ENCODE measurements at regions not wholly inside any gene's neighbourhood (a gene's known extent, or its start where the extent isn't known, plus 50 kb on each side); places are given as distances from the start of the nearest gene placed in this dataset.

DNA sequence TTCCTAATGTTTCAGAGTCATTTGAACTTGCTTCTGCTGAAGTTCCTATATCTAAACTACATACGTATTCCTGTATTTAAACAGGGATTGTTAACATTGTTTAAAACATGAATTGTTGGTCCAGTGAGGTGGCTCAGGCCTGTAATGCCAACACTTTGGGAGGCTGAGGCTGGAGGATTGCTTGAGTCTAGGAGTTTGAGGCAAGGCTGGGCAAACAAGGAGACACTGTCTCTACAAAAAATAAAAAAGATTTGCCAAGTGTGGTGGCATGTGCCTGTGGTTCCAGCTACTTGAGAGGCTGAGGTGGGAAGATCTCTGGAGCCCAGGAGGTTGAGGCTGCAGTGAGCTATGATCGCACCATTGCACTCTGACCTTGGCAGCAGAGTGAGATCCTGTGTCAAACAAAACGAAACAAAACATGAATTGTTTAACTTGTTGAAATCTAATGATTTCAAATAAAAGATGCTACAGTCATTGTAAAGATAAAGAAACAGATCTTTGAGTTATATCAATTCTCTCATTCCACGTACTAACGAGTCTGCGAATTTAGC lies 809.4 kb downstream of the TYW1 start:
- Histone ChIP-seq H3K9me3 (replicated peaks; ENCODE audit: insufficient read depth, low read length) (no peaks in the 10 kb centered on the region), H4K20me1 (ENCODE audit: insufficient read depth, low read length) (no peaks in the 10 kb centered on the region), H3K4me3 (ENCODE audit: low read length) (no peak overlapping the region), H3K27me3 (replicated peaks; ENCODE audit: insufficient read depth, low read length) (no peaks in the 10 kb centered on the region), H3K9me2 (replicated peaks; ENCODE audit: insufficient read depth, low read length) (no peaks in the 10 kb centered on the region), H3K4me2 (ENCODE audit: low read depth, low read length) (no peak overlapping the region), H3K9ac (ENCODE audit: low read length) (no peak overlapping the region), H3F3A (ENCODE audit: insufficient read depth, low read length) (no peaks in the 10 kb centered on the region), H3K79me2 (ENCODE audit: low read length) (no peaks in the 10 kb centered on the region), H3K36me3 (replicated peaks; ENCODE audit: insufficient read depth, low read length) (no peaks in the 10 kb centered on the region), H3K4me1 (ENCODE audit: low read length) (no peaks in the 10 kb centered on the region), H3K27ac (ENCODE audit: low read length) (no peak overlapping the region), H2AFZ (ENCODE audit: low read length) (no peak overlapping the region)
- TF ChIP-seq EZH2phosphoT487 (IDR thresholded peaks at IDR 0.05; ENCODE audit: low read length) (no peak), EZH2 (optimal IDR thresholded peaks at IDR 0.05; ENCODE audit: low read depth, low read length) (no peak)
- TF ChIP-seq, protein P1, sequence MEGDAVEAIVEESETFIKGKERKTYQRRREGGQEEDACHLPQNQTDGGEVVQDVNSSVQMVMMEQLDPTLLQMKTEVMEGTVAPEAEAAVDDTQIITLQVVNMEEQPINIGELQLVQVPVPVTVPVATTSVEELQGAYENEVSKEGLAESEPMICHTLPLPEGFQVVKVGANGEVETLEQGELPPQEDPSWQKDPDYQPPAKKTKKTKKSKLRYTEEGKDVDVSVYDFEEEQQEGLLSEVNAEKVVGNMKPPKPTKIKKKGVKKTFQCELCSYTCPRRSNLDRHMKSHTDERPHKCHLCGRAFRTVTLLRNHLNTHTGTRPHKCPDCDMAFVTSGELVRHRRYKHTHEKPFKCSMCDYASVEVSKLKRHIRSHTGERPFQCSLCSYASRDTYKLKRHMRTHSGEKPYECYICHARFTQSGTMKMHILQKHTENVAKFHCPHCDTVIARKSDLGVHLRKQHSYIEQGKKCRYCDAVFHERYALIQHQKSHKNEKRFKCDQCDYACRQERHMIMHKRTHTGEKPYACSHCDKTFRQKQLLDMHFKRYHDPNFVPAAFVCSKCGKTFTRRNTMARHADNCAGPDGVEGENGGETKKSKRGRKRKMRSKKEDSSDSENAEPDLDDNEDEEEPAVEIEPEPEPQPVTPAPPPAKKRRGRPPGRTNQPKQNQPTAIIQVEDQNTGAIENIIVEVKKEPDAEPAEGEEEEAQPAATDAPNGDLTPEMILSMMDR (IDR thresholded peaks at IDR 0.05; ENCODE audit: low read length): no peak
- DNase-seq: no peak

DNA sequence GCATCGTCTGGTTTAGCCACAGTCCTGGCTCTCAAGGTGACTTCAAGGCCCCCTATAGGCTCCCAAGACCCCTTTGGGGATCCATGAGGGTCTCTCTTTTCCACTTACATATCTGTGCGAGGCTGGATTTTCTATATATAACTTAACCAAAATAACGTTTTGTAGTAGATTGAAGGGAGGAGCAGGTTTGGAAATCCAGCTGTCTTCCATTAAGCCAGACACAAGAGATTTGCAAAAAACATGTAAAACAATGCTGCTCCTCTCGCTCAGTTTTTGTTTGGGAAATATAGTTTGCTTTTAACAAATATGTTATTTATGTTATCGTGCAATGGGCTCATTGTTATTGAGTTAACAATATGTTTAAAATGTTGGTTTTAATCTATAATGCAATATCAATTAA lies 811.2 kb downstream of the TYW1 start:
- Histone ChIP-seq H2AFZ (ENCODE audit: low read length) (no peak overlapping the region), H3K9ac (ENCODE audit: low read length) (no peak overlapping the region), H4K20me1 (ENCODE audit: insufficient read depth, low read length) (no peaks in the 10 kb centered on the region), H3F3A (ENCODE audit: insufficient read depth, low read length) (no peaks in the 10 kb centered on the region), H3K79me2 (ENCODE audit: low read length) (no peaks in the 10 kb centered on the region), H3K36me3 (replicated peaks; ENCODE audit: insufficient read depth, low read length) (no peaks in the 10 kb centered on the region), H3K9me2 (replicated peaks; ENCODE audit: insufficient read depth, low read length) (no peaks in the 10 kb centered on the region), H3K4me3 (ENCODE audit: low read length) (no peak overlapping the region), H3K9me3 (replicated peaks; ENCODE audit: insufficient read depth, low read length) (no peaks in the 10 kb centered on the region), H3K4me1 (ENCODE audit: low read length) (no peaks in the 10 kb centered on the region), H3K27me3 (replicated peaks; ENCODE audit: insufficient read depth, low read length) (no peaks in the 10 kb centered on the region), H3K27ac (ENCODE audit: low read length) (no peak overlapping the region), H3K4me2 (ENCODE audit: low read depth, low read length) (no peak overlapping the region)
- TF ChIP-seq, protein P1 (IDR thresholded peaks at IDR 0.05; ENCODE audit: low read length): no peak
- TF ChIP-seq EZH2 (optimal IDR thresholded peaks at IDR 0.05; ENCODE audit: low read depth, low read length) (no peak), EZH2phosphoT487 (IDR thresholded peaks at IDR 0.05; ENCODE audit: low read length) (no peak)
- DNase-seq: no peak

DNA sequence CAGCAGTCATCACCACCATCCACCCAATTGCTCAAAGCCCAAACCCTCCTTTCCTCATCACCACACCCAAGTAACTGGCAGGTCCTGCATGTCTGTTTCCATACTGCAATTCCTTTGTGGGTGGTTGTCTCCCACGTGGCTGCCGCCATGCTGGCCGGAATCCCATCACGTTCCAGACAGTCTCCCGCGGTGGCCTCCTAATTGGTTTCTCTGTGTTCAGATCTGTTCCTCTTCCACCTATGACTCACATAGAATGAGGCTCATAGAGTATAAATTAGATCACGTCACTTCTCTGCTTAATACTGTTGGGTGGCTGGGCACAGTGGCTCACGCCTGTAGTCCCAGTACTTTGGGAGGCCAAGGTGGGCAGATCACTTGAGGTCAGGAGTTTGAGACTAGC lies 813.0 kb downstream of the TYW1 start:
- H4K20me1 ChIP-seq (ENCODE audit: insufficient read depth, low read length): no peaks in the 10 kb centered on the region
- no peak overlapping the region for H2AFZ ChIP-seq (ENCODE audit: low read length)
- no peak overlapping the region for H3K27ac ChIP-seq (ENCODE audit: low read length)
- no peaks in the 10 kb centered on the region for H3K9me2 ChIP-seq (replicated peaks; ENCODE audit: insufficient read depth, low read length)
- H3K4me1 ChIP-seq (ENCODE audit: low read length): no peaks in the 10 kb centered on the region
- H3K9ac ChIP-seq (ENCODE audit: low read length): no peak overlapping the region
- H3K36me3 ChIP-seq (replicated peaks; ENCODE audit: insufficient read depth, low read length): no peaks in the 10 kb centered on the region
- no peaks in the 10 kb centered on the region for H3K9me3 ChIP-seq (replicated peaks; ENCODE audit: insufficient read depth, low read length)
- no peak overlapping the region for H3K4me3 ChIP-seq (ENCODE audit: low read length)
- no peaks in the 10 kb centered on the region for H3K79me2 ChIP-seq (ENCODE audit: low read length)
- no peaks in the 10 kb centered on the region for H3K27me3 ChIP-seq (replicated peaks; ENCODE audit: insufficient read depth, low read length)
- TF ChIP-seq, protein P1 (IDR thresholded peaks at IDR 0.05; ENCODE audit: low read length): no peak
- DNase-seq: no peak
- H3F3A ChIP-seq (ENCODE audit: insufficient read depth, low read length): no peaks in the 10 kb centered on the region
- no peak overlapping the region for H3K4me2 ChIP-seq (ENCODE audit: low read depth, low read length)
